Activated CD4-positive, alpha-beta T cell treated with anti-CD3 and anti-CD28 coated beads, Interleukin-2, amount 50 U/mL, for 48 hours (primary cell): ENCODE measurements at regions not wholly inside any gene's neighbourhood (a gene's known extent, or its start where the extent isn't known, plus 50 kb on each side); places are given as distances from the start of the nearest gene placed in this dataset.
"Not testable (repeated sequence)": the region's sequence is repeated elsewhere in the genome, so short reads cannot be mapped to it uniquely, and the experiment has no call there.

Source experiments
- DNase-seq, 2 experiments: peaks; one replicate each; pipeline ENCODE4 v3.0.0-alpha.2; 2020

DNA sequence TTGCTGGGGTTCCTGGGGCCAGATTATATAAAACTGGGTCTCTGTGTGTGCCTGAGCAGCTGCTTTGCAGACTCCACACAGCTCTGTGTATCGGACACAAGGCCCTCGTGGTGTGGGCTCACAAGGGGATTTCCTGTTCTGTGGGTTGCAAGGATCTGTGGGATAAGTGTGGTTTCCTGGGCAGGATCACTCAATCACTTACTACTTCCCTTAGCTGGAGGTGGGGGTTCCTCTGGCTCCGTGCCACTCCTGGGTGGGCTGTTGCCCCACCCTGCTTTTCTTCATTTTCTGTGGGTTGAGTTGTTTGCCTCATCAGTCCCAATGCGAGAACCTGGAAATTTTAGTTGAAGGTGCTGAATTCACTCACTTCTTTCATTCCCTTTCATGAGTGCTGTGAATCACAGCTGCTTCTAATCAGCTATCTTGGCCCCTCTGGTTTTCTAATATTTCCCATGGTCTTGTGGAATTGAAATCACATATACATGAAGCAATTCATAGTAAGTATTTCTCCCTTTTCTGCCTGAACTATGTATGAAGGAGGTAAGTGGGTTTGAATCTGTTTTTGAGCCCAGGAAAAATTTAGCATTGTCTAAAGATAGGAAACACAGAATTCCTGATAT lies 196.3 kb downstream of the DCDC2C start:
- DNase-seq = no peak

DNA sequence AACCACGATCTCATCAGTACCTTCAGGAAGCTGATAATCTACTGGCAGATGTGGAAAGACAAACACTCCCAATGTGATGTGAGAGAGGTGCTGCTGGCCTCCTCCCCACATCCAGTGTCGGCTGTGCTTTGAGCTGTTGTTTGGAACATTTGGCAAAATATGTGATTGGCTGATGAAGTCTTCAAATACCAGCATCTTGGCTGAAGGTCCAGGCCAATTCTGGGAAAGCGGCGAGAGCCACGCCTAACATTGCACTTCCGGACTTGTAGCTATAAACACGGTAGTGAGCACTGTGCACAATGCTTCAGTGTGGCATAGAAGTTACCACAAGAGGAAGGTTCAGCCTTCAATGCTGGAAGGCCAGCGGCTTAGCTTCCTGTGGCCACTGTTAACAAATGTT lies 198.8 kb downstream of the DCDC2C start:
- DNase-seq = no peak

DNA sequence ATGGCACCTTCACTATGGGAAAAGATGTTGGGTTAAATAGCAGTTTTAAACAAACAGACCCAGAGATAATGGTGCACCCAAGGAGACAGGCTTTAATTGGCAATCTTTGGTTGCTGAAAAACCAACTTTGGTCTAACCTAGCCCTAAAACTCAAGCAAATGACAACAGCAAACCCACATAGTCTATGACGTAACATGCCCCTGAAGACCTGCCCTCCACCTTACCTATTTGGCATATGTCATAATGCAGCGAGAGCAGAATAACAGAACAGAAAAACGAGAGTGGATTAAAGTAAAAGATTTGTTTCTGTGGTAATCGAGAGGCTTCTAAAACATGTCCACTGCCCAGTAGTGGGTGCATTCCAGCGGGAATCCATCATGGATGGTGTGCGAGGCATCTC lies 200.7 kb downstream of the DCDC2C start:
- DNase-seq = no peak

DNA sequence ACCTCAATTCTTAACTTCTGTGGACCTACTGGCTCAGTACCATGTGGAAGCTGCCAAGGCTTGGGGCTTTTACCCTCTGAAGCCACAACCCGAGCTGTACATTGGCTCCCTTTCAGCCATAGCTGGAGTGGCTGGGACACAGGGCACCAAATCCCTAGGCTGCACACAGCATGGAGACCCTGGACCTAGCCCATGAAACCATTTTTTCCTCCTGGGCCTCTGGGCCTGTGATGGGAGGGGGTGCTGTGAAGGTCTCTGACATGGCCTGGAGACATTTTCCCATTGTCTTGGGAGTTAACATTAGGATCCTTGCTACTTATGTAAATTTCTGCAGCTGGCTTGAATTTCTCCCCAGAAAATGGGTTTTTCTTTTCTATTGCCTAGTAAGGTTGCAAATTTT lies 205.1 kb downstream of the DCDC2C start:
- not testable (repeated sequence) for DNase-seq

DNA sequence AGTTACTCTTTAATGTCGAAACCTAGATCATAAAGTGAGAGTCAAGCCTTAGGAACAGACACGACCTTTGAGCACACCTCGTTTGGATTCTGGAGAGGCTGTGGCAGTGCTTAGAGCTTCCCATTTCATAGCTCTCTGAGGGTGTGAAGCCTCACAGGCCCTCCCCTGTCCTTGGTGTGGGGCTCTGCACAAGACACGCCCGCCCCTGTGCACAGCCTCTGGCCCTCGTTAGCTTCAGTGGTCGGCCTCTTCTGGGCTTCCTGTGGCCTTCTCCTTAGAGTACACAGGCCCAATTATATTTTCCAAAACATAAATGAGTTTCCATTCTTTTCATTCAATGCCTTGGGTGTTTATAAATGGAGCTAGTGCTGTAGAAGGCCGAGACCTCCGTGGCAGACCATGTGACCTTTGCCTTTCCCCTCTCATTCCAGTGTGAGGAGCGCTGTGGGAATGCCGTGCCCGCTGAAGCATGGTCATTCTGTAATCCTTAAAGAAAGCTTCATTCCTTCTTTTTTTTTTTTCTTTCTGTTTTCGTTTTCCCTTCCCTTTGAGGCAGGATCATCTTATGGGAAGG lies 208.6 kb downstream of the DCDC2C start:
- DNase-seq = no peak

DNA sequence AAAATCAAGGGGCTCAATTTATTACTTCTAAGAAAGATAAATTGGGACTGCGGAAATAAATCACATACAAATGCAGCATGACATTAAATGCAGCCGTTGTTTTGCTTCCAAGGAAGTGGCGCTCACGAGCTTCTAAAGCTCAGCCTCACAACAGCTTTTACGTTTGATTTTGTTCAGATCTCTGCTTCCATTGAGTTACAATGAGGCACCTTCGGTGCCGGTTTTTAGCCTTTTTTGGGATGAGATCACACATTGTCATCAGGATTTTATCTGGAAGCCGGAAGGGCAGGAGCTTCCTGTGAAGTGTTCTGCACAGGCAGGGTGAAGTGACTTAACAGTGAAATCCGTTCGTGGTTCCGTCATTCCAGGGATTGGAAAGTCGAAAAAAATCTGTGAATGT lies 209.8 kb downstream of the DCDC2C start:
- DNase-seq = no peak

DNA sequence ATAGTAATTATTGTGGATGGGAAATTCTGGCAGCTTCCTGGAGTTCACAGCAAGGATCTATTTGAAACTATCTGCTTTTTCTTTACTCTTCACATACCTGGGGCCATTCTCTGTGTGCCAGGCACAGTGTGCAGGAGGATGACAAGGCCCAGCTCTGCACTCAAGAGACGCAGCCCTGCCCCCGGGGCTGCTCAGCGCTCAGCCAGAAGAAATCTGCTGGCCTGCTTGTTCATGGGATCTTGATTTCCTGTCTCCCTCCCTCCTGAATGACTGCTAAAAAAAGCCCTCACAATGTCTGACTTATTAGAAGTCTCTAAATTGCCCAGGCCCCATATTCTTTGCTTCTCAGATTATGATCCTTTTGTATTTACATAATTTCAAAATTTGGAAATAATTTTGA lies 210.9 kb downstream of the DCDC2C start:
- no peak for DNase-seq

DNA sequence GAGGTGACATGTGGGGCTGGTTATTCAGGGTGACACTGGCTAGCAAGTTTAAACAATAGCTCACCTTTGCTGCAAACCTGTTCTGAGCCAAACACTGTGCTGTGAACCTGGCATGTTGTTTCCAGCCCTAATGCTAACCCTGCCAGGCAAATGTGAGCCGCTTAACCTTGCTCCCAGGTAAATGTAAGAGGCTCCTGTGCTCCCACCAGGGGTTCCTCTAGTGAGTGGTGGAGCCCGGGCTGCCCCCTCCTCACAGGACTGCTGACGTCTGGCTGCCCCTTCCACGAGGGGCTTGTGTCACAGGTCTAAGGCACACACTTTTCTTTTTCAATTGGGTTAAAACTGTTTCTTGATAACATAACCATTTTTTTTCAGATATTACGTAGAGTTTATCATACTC lies 223.7 kb downstream of the DCDC2C start:
- no peak for DNase-seq

DNA sequence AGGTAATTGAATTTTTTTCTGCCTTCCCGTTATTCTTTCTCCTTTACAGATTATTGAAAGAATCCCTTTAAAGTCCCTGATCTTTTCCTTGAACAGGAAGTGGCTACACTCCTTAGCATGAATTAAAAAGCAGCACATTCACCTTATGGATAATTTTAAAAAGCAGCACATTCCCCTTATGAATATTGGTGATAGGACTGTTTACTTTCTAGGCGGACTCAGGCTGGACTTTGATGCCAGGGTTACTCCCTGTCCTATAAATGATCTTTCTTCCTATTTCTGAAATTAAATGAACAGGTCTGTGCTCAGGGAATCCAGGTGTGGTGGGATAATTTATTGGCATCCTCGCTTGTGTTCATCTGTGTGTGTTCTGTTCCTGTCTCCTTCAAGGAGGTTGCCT lies 226.0 kb downstream of the DCDC2C start:
- no peak for DNase-seq

DNA sequence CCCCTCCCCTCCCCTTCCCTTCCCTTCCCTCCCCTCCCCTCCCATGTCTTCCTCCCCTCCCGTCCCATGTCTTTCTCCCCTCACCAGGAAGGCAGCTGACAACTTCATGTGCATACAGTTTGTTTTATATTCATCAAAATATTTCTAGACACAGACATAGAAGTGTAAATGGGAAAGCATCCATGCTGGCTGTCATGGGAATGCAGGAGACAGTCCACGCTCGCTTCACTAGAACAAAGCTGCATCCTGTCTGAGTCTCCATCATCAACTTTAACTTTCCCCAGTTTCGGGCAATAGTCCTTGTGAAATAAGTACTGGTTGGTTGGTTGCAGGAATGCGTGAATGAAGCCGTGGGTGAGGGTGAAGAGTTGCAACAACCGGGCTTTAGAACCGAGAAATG lies 226.9 kb downstream of the DCDC2C start:
- DNase-seq = no peak

DNA sequence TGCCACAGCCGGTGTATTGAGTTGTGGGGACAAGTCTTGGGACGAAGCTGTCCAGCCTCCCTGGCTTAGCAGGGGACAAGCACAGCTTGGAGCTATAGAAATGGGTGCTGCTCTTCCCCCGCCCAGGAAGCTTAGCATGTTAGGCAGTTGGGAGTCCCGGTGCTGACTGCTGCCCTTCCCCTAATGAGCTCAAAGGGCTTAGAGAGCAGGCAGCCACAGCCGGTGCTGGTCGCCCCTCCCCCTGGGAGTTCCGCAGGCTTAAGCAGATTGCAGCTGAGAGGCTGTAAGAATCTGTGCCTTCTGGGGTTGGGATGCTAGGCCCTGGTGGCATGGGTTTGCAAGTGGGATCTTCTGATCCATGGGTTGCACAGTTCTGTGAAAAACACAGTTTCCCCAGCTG lies 237.3 kb downstream of the DCDC2C start:
- DNase-seq = no peak

DNA sequence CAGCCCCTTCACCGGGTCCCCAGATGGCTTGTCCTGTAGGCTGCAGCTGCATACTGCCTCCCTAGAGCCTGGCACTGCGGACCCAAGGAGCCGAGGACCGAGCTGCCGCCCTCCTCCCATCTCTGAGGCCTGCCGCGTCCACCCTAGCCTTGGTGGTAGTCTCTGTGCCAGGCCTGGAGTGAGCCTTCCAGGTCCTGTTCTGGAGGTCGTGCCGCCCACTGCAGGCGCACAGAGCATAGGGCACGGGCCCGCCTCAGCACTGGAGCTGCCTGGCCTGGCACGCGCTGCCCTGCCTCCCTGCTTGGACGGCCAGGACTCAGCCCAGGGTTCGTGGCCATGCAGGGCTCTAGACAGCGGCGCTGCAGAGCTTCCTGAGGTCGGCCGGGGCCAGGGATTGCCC lies 239.5 kb downstream of the DCDC2C start:
- DNase-seq = no peak

DNA sequence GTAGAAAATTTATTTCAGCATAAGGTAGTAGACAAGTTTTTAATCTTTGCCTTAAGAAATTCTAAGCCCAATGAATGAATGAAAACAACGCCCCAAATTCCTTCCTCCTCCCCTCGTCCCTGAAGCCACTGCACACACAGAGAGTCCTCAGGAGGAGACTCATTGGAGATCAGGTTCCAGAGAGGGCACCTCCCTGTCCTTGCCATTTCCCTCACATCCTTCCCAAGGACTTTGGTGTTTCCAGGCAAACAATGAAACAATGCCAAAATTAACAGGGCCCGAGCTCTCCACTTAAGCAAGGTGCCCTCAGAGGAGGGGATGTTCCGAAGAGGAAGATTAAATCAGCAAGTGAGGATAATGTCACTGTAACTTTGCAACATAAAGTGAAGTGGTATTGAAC lies 240.7 kb downstream of the DCDC2C start:
- DNase-seq = no peak

DNA sequence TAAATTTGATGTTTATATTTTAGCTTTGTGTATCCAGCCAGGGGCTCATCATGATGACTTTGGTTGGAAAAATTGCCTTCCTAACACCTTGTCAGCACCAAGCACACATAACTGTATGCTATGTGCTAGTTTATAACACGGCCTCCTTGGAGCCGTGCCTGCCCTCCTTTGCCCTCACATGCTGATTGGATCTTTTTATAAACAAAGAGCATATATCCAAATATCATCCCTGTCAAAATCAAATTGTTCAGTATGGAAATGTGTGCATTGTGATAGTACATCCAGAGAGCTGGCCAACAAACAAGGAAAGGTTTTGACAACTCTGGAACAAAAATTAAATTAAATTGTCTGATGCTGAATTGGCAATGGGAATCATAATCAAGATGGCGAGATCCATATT lies 241.5 kb downstream of the DCDC2C start:
- no peak for DNase-seq

DNA sequence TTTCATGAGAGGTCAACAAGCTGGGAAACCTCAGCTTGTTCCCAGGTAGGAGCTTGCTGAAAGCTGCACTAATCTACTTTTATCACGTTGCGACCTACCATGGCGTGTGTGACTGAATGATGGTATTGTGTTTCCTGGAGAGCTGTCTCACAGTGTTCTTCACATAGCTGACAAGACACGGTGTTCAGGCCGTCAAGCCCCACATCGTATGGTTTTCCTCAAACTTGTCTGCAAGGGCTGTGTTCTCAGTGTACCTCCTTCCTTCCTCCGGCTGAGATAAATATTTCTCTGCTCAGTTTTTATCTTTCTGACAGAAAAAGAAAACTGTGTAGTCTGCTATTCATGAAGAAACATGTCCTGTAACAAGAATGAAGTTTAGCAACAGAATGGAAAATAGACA lies 244.8 kb downstream of the DCDC2C start:
- DNase-seq = no peak

DNA sequence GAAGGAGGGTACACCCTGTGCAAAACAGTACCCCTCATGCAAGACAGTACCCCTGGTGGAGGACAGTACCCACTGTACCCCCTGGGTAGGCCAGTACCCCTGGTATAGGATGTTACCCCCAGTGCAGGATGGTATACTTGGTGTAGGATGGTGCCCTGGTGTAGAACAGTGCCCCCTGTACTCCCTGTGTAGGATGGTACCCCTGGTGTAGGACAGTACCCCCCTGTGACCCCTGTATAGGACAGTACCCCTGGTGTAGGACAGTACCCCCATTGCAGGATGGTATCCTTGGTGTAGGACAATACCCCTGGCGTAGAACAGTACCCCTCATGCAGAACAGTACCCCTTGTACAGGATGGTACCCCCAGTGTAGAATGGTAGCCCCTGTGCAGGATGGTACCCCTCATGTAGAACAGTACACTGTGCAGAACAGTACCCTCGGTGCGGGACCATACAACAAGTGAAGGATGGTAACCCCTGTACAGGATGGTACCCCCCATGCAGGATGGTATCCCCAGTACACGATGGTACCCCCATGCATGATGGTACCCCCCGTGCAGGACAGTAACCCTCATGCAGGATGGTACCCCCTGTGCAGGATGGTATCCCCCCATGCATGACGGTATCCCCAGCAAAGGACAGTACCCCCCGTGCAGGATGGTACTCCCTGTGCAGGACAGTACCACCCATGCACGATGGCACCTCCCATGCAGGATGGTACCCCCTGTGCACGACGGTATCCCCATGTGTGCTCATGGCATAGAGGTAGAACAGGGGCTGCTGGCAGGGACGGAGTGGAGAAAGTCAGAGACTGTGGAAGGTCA lies 248.0 kb downstream of the DCDC2C start:
- DNase-seq = no peak

DNA sequence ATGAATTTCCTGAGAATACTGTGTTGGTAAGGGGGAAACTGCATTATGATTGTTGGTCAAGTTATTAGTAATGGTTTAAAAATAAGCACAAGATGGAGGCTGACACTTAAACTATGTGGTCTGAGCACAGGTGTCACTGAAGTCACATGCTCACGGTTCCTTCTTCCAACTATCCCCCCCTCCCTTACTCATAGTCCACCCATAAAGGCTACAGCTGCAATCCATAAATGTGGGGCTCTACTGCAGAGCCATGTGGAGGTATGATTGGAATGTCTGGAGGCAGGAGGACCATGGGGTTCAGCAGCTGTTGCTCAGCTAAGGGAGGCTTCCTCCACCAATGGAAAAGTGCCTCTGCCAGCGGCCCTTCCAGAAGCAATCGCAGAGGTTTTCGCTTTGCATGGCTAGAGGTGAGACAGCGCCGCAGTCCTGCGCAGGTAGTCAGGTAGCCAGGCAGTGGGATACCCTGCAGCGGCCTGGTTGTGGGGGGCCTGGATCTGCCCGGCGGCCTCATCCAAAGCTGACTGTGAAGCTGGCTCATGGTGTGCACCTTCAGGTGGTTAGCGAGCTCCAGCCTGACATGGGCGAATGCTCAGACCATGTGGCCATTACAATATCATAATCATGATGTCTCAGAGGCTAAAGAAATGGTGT lies 249.6 kb downstream of the DCDC2C start:
- no peak for DNase-seq

DNA sequence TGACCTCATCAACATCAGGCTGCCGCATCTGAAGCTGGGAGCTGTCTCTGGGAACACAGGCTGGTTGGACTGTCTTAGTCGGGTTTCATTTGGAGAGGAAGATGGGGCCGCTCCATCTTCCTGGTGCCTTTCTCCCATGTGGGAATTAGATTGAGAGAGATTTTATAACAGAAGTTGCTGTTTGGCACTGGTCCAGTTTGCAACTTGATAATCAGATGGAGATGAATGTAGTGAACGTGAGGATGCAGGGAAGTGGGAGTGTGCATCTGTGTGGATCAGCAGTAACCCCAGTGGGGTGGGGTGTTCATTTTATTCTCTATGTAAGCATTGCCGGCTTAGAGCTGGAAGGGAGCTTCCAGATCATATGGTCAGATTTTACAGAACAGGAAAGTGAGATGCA lies 250.9 kb downstream of the DCDC2C start:
- DNase-seq = no peak

DNA sequence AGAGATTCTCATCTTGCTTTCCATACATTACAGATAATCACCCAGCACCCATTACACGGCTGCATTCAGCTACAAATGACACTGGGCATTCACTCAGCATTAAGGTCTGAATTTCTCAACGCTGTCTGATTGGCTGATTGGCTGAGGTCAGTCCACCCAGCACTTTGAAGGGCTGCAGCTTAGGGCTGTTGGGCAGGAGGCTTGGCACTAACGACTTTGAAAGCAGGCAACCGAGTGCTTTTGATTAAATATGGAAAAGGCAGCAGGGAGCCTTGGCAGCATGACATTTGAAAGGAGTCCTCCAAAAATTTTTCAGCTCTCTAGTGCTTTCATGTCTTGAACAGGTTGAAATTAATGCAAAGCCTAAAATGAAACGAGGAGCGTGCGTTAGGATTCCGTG lies 253.0 kb downstream of the DCDC2C start:
- DNase-seq = no peak

DNA sequence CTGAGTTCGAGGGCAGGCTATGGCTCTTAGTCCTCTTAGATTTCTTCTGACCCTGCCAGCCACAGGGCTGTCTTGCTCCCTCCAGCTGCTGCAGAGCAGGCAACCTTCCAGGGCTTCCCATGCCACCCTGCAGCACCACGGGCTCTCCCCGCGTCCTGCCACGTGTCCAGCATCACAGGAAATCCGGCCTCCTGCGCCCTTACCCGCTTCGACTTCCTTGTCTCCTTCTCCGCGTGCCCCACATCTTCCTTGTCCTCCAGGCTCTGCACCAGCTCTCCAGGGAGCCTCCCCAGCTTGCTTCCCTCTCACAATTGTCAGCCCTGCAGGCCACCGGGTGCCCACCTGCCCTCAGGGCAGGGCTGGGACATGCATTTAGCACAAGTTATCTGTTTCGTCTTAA lies 253.5 kb downstream of the DCDC2C start:
- DNase-seq = no peak

DNA sequence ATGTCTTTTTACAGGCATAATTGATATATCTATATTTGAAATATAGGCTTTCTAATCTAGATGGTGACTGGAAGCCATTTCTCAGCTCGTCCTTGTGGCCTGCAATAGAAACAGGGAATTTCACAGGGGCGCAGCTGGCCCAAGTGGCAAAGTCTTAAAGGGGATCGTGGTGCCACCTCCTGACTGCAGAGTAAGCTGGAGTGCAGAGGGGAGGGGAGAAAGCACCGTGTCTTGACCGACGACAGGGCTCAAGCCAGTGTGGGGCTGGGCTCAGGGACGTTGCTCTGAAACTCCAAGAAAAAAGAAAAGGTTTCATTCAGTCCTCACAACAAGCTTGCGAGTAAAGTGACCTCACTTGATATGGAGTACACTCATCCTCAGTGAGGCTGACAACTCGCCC lies 255.1 kb downstream of the DCDC2C start:
- DNase-seq = no peak

DNA sequence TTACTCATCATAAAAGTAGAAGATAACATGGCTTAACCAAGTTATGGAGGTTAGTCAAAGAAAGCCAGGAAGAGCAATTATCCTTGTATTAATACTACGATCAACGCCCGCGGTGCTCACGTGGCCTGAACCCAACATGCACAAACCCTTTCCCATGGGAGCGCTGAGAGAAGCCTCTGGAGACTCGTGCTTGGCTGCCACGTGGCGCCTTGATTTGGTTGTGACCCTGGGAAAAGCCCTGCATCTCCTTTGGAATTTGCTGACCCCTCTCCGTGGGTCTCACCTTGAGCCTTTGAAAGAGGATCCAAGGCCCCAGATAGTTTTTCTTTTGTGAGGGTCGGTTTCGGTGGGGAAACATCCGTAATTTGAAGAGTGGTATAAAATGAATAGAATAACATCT lies 255.6 kb downstream of the DCDC2C start:
- no peak for DNase-seq

DNA sequence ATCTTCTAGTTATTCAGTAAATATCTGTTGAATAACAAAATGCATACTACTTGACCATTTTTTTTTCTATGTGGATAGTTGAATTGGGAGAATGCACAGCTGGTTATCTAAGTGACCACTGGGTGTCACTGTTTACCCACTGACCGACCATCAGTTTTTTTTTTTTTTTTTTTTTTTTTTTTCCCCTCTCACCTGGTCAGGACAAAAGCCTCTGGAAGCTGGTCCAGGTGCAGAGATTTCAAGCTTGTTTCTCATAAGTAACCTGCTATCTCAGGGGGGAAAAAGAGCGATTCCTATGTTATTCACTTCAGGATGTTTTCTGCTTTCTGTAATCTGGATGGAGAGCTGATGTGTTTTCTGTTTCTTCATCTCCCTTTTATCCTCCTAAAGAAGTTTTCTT lies 256.0 kb downstream of the DCDC2C start:
- DNase-seq = no peak

DNA sequence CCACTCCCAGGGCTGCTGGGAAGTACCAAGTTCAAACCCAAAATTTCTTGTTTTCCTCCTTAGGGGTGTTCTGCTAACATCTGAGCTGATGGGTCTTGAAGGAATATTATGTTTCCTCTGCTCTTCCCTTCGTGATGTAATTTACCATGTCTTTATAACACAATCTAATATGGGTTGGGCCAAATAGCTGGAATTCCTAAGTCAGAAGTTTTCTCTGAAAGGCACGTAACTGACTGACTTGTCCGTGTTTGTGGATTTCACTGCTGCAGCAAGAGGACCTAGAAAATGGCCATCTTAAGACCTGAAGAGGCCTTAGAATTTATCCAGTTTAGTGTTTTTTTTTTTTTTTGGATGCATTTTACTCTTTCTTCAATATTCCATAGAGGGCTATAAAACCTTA lies 256.7 kb downstream of the DCDC2C start:
- DNase-seq = no peak
